ENCODE measurements at regions not wholly inside any gene's neighbourhood (a gene's known extent, or its start where the extent isn't known, plus 50 kb on each side); places are given as distances from the start of the nearest gene placed in this dataset.

DNA sequence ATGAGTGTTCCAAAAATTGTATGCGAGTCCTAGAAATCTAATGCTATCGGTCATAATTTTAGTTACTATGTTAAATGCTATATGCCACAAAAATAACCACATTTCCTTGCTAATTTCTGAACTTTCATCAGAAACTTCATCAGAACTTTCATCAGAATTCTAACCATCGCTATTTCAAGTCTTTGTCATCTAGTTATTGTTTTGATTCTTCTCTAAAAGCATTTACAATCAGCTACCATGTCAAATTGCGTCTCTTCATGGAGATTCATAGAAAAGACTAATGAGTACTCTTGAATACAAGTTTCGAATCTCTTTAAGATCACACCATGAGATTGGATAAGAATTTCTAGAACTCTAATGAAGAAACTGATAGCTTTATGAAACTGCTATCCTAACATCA lies 52.7 kb upstream of the TM9SF2 start:
- no peak for TF ChIP-seq EZH2 (IDR thresholded peaks at IDR 0.05; ENCODE audit: borderline replicate concordance, insufficient read depth, low read depth, low read length, poor library complexity, severe bottlenecking)
- TF ChIP-seq, protein P1, sequence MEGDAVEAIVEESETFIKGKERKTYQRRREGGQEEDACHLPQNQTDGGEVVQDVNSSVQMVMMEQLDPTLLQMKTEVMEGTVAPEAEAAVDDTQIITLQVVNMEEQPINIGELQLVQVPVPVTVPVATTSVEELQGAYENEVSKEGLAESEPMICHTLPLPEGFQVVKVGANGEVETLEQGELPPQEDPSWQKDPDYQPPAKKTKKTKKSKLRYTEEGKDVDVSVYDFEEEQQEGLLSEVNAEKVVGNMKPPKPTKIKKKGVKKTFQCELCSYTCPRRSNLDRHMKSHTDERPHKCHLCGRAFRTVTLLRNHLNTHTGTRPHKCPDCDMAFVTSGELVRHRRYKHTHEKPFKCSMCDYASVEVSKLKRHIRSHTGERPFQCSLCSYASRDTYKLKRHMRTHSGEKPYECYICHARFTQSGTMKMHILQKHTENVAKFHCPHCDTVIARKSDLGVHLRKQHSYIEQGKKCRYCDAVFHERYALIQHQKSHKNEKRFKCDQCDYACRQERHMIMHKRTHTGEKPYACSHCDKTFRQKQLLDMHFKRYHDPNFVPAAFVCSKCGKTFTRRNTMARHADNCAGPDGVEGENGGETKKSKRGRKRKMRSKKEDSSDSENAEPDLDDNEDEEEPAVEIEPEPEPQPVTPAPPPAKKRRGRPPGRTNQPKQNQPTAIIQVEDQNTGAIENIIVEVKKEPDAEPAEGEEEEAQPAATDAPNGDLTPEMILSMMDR (IDR thresholded peaks at IDR 0.05) = no peak

Measured in B cell (primary cell).